Activated CD4-positive, CD25-positive, alpha-beta regulatory T cell treated with anti-CD3 and anti-CD28 coated beads, Interleukin-2, amount 50 U/mL, for 72 hours (primary cell): ENCODE measurements at regions not wholly inside any gene's neighbourhood (a gene's known extent, or its start where the extent isn't known, plus 50 kb on each side); places are given as distances from the start of the nearest gene placed in this dataset.
"Not testable (repeated sequence)": the region's sequence is repeated elsewhere in the genome, so short reads cannot be mapped to it uniquely, and the experiment has no call there.

Source experiments
- DNase-seq: peaks from one replicate; pipeline ENCODE4 v3.0.0; 2021

DNA sequence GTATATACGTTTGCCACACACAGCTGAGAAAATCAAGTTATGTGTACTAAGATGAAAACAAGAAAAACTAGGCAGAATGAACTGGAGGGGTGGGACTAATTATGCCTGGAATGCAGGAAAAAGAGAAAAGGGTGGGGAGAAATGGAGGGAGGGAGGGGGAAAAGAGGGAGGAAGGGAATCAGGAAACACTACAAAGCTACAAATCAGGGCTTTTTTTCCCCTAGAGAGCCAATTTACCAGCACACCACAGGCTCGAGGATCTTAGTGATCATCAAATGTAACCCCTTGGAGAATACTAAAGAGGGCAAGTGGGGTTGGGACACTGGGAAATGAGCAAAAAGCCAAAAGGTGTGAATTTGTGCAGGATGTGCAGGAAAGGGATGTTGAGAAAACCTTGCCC lies 451.9 kb downstream of the SMARCA1 start:
- no peak for DNase-seq

DNA sequence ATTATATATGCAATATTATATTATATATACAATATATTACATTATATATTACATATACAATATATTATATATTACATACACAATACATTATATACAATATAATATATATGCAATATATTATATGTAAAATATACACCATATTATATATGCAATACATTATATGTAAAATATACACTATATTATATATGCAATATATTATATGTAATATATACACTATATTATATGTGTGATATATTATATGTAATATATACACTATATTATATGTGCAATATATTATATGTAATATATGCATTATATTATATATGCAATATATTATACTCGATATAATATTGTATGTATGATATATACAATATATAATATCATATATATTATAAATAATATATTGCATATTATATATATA lies 457.4 kb downstream of the SMARCA1 start:
- DNase-seq = no peak

DNA sequence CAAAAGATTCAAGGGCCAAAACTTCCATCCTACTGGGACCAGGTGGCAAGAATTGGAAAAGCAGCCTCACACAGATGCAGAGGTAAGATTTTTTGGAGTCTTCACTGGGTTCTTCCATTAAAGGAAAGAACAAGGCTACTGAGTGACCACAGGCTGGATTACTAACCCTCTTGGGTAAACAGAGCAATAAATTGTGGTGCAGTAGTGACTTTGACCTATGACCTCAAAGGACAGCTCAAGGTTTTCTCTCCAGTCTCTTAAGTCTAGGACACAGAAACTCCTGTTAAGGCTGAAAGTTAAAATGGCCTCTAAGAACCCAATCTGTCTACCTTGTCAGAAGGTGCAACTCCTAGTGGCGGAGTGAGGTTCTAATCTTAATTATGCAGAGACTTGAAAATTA lies 464.9 kb downstream of the SMARCA1 start:
- DNase-seq = no peak

DNA sequence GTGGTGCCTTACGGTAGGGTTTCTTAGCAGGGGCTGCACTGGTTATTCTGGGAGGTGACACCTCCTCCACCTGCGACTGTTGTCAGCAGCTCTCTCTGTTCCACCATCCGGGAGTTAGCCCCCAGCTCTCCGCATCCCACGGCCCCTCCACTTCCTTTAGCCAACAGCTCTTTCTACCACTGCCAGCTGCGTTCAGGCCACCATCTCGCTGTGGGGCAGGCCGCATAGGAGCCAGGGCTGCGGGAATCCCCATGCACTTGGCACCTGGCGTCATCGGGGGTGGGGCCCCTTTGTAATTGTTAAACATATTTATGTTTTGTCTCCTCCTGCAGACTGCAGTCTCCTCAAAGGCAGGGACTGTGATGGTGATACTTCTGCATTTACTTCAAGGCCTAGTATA lies 480.2 kb downstream of the SMARCA1 start:
- DNase-seq = no peak

DNA sequence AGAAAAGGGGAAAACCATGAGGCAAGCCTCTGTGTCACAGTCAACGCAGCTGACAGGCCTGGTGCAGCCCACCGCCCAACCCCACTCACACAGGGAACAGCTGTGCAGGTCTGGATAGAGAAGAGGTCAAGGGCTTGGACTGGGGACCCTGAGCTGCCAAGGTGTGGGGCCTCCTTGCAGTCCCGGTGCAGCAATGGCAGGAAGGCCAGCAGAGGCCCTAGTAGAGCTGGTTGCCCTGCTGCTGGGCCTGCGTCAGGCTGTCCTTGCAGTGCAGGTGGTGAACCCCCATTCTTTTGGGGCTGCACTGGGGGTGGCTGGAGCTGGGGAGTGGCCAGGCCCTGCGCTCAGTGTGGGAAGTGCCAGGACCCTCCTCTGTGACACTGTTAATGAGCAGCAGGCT lies 482.0 kb downstream of the SMARCA1 start:
- DNase-seq = no peak

DNA sequence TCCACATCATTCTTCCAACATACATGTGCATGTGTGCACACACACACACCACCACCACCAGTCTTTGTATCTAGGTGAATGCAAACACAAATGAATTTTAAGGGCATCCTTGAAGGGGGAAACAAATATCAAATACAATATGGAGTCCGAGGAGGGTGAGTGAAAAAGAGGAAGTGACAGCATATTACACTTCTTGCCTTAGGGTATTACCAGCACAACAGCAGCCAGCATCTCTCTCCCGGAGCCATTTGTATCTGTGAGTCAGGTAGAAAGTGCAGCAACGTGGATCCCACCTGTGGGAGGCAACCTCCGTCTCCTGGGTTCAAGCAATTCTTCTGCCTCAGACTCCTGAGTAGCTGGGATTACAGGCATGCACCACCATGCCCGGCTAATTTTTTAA lies 483.2 kb downstream of the SMARCA1 start:
- no peak for DNase-seq

DNA sequence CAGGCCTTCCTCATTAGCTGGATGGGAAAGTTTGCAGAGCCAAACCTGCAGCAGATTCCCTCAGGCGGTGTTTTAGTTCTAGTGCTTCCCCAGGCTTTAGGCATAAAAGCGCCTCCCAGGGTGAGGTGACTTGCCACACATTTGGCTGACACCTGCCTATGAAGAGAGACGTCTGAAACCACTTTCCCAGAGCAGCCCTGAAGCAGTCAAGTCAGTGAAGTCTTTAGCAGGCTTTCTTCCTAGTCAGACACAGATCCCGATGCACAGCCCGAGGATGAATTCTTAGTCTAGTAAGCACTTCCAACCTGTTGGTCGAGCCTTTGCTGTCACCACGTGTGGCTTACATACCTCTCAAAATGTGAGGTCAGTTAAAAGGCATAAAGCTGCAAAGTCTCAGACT lies 484.1 kb downstream of the SMARCA1 start:
- no peak for DNase-seq

DNA sequence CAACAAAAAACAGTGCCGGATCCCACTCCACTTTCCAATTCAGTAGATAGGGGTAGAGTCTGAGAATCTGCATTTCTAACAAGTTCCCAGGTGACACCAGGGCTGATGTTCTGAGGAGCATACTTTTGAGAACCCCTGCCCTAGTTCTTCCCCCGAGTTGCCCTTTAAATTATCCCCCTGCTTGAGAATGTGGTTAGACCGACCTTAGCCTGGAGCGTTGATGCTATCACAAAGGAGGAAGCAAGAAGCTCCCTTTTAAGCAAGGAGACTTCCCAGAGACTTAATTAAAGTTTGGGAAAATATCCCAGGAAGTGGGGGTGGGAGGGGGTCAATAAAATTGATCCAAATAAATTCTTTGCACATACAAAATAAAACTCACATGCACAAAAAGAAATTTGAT lies 485.9 kb downstream of the SMARCA1 start:
- no peak for DNase-seq

DNA sequence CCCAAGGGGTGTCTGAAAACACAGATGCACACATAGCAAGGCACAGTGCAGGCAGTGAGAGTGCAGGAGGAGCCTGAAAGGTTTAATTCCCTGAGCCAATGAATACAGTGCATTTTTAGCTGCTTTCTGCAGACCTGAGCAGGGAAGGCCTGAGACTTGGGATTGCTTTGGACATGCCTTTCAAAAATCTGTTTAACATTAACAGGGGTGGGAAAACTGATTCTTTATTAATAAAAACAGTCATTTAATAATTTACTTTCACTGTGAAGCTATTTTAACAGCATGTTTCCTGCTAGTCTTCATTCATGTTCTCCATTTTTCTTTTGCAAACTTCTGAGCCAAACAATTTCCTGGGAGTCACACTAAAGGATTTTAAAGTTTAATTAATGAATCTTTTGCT lies 488.1 kb downstream of the SMARCA1 start:
- no peak for DNase-seq

DNA sequence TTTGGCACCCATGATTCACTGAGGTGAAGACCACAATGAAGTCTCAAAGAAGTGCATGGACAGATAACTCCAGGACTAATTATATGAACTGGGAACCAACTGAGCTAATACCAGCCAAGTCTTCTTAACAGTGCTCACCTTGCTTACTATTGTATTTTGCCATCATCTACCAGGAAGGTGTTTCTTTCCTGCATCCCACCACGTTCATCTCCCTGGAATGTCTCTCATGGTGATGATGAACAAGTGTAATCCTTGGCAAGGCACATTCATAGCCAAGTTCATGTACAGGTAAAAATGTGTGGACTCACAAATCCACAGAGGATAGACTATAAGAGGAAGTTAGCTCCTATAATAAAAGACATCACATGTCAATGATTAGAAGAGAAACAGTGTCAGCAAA lies 489.1 kb downstream of the SMARCA1 start:
- no peak for DNase-seq

DNA sequence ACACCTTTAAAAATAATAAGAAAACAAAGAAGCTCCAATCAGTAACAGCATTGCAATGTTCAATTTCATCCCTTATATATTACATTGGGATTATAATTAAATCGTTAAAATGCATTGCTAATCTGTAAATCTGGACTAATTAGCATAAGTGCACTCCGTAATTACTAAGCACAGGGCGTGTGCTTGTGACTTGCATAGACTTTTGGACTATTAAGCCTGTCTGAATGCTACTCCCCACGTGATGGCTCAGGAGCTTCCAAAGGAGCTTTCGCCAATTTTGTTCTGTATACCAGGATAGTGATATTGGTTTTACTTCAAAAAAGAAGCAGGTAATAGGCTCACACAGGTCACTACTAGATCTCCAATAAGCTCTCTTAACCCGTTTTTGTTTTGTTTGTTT lies 497.1 kb downstream of the SMARCA1 start:
- DNase-seq = no peak

DNA sequence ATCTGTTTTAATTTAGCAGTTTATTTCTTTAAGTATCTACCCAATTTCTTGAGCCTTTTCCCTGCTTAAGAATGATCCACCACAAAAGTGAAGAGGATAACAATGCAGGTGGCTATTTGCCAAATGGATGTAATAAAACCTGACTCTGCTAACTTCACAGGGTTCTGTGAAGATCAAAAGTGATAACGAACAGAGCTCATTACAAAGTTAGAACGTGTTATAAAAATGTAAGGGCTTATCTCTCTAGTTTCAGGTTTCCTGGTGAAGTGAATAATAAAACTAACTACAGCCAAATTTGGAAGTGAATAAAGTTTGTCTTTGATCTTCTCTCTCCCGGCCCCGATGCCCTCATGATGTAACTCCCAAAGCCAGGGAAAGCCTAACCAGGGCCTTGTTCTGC lies 497.9 kb downstream of the SMARCA1 start:
- DNase-seq = no peak

DNA sequence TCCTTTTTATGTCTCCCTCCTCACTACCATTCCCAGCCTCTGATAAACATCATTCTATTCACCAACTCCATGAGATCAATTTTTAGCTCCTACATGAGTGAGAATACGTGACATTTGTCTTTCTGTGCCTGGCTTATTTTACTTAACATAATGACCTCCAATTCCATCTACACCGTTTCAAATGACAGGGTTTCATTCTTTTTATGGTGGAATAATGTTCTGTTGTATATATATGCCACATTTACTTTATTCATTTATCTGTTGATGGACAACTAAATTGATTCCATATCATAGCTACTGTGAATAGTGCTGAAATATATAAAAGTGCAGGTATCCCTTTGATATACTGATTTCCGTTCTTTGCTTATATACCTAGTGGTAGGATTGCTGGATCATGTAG lies 503.9 kb downstream of the SMARCA1 start:
- DNase-seq = no peak

DNA sequence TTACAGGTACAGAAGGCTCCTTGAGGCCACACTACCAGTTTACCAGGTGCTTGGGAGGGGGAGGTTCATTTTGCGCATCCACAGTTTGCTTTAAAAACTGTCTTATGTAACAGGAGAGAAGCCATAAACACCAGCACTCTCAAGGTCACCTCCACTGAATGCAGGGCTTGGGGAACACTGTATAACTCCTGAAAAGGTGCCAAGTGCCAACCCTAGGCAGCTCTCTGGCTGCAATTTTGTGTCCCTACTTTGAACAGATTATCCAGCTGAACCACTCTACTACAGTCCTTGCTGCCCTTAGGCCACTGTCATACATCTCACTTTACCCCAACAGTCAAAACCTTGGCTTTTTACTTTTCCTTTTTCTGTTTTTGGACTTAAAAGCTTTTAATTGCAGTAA lies 507.9 kb downstream of the SMARCA1 start:
- no peak for DNase-seq

DNA sequence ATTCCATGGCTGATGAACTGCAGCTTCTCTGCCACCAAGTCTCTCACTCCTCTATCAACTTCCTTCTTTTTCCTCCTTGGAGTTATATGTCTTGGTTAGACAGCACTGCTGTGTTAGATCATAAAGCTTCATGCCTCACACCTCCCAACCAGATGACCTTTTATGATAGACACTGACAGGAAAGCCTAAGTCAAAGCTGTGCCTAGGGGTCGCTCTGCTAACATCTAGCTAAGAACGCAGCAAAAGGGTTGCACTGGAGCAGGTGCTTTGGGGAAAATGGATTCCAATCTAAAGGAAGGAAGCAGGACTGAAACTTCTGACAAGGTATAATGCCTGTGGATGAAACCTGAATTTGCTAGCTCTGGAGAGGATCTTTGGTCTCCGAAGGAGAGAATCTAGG lies 509.7 kb downstream of the SMARCA1 start:
- DNase-seq = no peak

DNA sequence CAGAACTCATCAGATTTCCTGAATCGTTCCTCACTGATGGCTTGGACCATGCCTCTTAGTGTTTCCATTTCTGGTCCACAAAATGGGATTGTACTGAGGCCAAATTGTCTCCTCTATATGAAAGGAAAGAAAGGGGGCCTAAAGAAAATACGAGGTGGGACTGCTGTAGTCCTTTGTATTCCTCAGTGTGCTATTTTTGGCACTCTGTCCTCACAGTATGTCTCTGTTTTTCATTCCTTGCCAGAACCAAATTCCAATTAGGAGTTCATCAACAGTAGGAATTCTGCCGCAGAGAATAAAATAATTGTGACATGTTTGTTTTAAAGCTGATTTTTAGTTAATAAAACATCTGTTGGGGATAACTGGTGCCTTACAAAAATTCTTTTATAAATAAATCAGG lies 515.7 kb downstream of the SMARCA1 start:
- no peak for DNase-seq

DNA sequence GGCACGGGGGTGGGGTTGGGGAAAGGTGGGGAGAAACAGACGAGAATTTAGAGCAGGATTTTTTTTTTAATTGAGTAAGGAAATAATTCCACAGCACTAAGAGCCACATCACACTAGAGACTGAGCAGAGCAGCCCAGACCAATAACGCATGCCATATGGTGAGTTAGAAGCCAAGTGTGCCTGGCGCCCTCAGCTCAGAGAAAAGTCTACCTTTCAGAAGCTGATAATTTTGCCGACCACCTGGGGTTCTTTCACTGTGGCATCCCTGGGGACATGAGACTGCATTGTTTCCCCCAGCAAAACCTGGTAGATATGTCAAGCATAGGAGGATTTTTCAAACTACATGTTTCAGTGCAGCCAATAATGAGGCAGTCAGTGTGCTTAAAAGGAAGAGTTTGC lies 516.8 kb downstream of the SMARCA1 start:
- no peak for DNase-seq

DNA sequence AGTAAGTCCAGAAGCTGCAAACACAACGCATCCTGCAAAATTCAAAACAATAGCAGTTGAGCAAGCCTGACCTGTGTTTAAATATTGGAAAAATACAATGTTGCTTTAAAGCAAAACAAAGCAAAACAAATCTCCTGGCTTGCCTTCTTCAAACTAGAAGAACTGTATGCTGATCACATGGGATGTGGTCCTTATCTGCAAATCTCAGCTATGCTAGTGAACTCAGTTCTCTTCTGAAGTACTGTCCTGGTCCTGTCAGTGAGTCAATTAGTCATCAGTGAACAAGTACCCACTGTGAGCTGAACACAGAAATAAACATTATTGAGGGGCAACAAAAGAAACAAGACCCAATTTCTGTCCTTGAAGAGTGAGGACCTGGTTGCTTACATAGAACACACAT lies 522.5 kb downstream of the SMARCA1 start:
- no peak for DNase-seq

DNA sequence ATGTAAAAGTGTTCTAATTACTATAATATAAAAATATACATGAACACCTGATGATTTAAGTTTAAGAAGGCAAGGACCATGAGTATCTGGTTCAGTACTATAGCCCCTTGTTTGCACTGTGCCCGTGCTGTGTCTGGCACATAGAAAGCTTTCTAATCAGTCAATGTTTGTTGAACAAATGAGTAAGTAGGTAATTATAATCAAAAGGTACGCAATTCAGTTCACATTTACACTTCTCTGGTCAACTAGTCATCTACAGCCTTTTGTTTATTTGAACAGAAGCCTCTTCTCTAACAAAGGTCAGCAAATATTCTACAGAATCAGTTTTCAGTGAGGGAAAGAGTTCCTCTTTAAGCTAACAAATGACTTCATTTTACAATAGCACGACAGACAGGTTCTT lies 523.3 kb downstream of the SMARCA1 start:
- no peak for DNase-seq

DNA sequence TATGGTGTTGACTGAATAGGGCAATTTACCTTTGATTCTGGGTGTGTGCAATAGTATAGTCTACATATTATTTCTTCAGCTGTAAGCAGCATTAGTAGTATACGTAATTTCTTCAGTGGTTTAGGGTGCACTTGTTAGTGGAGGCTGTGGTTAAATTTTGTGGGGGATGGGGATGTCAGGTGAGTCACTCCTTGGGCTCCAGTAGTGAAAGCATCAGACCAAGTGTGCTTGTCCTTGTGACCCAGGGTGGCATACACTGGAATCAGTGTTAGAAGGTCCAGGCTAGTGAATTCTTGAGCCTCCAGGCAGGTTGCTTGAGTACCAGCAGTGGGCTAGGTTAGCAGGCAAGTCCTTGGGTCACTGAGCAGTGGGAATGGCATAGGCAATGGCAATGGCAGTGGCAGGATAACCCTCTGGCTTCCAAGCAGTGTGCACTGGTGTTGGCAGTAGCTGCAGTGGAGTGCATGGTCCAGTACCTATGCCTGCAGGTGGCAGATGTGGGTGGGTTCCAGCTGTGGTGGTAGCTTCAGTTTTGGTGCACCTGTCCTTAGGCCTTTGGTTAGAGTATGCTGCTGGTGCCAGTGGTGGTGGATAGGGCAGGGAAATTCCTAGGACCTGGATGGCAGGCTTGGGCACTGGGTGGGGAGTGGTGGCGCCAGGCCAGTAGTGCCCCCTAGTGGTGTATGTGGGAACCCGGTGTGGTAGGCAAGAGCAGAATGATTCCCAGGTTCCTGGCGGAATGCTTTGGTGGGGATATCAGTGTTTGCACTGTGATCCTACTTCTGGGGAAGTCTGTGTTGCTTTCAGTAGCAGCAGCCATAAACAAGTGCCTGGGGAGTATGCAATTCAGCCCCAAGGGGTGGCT lies 531.0 kb downstream of the SMARCA1 start:
- no peak for DNase-seq

DNA sequence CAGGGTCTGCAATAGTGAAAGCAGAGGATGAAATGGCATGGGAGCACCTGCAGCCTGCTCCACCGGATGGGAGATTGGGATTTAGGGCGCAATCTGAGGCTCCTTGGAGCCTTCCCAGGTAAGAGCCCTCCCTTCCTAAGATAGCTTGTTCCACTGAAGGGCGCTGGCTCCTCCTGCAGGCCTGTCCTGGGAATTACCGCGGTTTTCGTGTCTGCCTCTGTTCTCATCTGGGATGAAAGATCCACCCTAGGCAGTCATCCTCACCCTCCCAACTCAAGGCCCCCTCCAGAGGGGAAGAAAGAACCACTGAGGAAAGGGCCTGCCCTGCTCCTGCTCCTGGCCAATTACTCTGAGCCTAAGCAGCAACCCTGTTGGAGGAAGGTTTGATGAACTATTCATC lies 547.5 kb downstream of the SMARCA1 start:
- DNase-seq = peak; percentile 31

DNA sequence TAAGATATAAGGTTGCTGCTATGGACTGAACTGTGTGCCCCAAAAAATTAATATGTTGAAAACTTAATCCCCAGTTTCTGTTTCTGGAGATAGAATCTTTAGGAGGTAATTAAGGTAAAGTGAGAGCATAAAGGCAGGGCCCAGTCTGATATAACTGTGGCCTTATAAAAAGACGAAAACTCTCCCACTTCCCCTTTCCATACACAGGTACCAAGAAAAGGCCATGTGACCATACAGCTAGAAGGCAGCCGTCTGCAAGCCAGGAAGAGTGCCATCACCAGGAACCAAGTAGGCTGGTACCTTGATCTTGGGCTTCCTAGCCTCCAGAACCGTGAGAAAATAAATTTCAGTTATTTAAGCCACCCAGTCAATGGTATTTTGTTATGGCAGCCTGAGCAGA lies 550.3 kb downstream of the SMARCA1 start:
- no peak for DNase-seq

DNA sequence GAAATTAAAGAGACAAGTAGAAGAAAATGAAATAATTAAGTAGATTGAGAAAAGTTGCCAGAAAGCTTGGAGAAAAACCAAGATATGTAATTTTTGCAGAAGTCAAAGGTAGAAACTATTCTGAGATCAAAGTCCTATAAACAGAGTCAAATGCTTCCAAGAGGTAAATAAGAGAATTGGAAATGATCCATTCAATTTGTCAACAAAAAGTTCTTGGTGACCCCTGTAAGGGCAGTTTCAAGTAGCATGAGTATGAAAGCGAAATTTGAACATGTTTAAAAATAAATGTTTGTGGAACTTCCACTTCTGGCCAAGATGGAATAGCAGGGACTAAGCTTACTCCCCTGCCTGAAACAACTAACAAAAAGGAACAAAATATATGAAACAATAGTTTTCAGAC lies 562.0 kb downstream of the SMARCA1 start:
- DNase-seq = no peak

DNA sequence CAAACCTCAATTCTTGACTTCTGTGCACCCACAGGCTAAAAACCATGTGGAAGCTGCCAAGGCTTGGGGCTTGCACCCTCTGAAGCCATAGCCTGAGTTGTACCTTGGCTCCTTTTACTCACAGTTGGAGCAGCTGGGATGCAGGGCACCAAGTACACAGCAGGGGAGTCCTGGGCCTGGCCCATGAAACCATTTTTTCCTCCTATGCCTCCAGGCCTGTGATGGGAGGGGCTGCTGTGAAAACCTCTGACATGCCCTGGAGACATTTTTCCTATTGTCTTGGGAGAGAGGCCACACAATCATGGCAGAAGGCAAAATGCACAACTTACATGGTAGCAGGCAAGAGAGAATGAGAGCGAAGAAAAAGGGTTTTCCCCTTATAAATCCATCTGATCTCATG lies 568.6 kb downstream of the SMARCA1 start:
- not testable (repeated sequence) for DNase-seq

DNA sequence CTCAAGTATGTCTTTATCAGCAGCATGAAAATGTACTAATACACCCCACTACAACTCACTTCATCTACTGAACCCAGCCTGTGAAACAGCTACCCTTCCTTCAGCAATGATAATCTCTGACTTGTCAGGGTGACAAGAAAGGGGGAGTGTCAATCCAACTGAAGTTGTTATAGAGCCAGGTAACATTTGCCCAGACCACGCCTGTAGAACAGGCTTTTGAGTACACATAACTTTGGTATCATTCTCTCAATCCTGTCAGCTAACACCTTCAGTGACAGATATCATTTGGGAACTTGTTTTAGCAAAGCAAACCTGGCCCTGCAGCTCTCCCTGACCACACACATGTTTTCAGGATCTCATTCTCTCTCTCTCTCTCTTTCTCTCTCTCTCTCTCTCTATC lies 592.2 kb downstream of the SMARCA1 start:
- no peak for DNase-seq
